Middle frontal gyrus (tissue), 1 donor: ENCODE measurements at regions not wholly inside any gene's neighbourhood (a gene's known extent, or its start where the extent isn't known, plus 50 kb on each side); places are given as distances from the start of the nearest gene placed in this dataset.

Experiments used
- DNase-seq: peaks from one replicate; pipeline ENCODE4 v3.0.0-alpha.2; 2015; ENCODE audit warnings: low spot score; ENCODE audit errors: extremely low spot score

DNA sequence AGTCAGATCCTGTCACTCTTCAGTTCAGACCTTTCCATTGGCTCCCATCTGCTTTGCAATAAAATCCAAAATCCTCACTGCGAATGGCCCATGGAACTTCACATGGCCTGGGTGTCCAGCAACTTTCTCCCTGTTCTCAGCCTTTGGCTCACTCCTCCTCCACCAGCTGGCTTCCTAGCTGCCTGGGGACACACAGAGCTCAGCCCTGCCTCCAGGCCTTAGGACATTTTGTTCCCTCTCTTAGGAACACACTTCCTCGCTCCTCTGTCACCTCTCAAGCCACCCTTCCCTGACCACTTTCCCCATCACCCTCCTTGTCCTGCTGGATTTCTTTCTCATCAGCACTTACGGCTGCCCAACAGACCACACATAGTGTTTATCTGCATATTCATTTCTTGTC, 419.6 kb downstream of the MED13L start:
- DNase-seq, result no peak

DNA sequence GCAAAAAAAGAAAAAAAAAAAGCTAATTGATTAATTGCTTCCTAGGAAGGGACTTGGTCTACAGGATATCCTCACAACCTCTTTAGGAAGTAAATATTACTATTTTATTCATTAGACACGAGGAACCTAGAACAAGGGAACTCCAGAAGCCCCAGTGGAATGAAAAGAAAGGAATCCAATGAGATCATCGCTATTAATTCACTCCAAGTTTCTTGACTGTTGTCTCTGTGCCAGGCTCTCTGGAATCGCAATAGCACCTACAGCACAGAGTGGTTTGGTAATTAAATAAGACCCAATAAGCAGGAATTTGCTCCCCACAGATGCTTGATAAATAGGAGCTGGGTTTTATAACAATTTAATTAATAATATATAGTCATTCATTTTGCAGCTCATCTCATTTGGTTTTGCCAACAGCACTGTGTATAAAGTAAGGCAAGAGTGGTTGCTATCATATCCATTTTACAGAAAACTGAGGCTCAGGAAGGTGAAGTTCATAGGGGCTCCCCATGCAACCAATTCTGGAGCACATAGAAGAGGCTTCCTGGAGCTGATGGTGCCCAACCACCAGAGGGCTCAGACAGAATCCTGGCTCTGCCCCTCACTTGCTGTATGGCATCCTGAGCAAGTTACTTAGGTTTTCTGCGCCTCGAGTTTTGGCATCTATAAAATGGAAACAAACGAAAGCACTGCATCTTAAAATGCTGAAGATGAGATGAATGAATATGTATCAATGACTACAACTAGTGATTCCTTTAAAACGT, 420.2 kb downstream of the MED13L start:
- no peak for DNase-seq

DNA sequence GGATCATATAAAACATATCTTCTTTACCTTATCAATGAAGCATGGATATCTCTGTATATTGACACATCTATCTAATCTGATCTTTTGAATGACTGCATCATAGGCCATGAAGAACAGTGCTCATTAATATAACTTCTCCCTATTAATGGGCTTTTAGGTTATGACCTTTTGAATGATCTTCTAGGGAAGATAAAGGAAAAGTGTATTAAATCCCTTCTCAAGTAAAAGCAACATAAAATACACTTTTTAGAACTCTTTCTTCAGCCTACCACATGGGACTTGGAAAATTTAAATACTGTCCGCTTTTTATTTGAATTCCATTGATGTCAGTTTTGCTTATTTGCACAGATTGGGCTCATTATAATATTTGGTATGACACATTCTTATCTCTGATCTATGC, 425.4 kb downstream of the MED13L start:
- DNase-seq, result no peak

DNA sequence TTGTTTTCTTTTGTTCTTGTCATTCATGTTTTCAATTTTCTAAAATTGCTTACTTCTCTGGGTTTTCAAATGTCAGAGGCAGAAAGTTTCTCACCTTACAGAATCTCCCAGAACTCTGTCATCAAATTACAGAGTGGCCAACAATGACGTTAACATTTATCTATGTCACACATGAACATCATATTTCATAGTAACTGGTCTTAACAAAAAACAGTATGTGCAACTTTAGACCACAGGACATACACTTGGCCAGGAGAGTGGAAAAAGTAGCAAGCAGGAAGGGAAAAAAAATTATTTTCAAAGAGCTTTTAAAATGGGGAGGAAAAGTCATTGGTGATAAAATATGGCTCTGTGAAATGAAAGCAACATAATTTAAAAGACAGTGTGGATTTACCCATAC, 426.5 kb downstream of the MED13L start:
- DNase-seq, result no peak

DNA sequence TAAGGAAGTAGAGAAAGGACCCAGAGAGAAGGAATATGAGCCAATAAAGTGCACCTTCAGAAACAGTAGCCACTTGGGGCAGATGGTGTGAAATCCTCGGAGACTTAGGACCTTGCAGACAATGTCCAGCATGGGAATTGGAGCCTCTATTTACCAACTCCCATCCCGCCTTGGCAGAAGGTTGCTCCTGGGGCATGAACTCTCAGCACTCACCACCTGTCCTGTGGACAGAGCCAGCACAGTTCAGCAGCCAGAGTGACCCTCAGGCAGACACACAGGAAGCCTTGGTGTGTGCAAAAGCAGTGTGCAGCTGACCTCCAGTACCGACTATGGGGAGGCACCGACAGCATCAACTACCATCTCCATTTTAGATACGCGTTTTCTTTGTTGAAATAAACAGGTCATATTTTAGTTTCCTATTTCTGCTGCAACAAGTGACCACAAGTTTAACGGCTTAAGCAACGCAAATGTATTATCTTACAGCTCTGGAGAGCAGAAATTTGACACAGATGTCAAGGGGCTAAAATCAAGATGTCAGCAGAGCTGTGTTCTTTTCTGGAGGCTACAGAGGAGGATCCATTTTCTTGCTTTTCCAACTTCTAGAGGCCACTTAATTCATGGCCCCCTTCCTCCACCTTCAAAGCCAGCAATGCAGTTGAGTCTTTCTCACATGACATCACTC, 428.1 kb downstream of the MED13L start:
- no peak for DNase-seq

DNA sequence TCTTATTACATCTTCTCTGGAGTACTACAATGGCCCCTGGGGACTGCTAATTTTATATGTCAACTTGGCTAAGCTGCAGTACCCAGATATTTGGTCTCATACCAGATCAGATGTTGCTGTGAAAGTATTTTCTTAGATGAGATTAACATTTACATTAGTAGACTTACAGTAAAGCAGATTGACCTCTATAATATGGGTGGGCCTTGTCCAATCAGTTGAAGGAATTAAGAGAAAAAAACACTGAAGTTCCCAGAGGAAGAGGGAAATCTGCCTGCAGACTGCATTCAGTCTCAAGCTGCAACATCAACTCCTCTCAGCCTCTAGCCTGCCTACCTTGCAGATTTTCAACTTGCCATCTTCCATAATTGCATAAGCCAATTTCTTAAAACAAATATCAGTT, 430.1 kb downstream of the MED13L start:
- DNase-seq, result no peak

DNA sequence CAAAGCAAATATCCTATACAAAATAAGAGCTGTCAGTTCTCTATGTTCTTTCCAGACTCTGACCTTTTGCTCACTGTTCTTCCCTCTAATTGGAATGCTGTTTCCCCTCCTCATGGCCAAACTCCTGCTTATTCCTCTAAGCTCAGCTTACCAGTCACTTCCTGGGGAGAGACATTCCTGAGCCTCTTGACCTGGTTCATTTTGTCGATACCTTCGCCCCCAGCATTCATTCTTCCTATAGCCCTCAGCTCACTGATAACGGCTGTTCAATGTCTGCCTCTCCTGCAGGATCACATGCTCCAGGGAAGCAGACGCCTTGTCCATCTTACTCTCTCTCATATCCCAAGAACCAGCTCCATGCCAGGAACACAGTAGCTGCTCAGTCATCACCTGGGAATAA, 431.0 kb downstream of the MED13L start:
- DNase-seq, result no peak

DNA sequence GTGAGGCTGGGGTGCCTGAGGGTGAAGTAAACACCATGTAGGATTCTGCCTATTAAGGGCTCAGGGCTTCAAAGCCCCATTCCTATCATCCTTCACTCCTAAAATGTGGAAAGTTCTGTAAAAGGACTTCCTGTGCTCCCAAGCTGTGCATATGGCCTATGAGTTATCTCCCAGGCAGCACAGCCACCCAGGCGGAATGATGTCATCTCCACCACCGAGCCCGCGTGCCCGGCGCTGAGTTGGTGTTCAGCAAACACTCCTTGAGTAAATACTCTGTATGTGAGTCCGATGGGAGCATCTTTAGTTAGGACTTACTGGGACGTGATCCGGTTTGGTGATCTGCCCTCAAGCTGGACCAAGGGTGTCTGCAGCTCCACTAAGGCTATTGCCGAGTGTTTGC, 437.3 kb downstream of the MED13L start:
- DNase-seq, result no peak

DNA sequence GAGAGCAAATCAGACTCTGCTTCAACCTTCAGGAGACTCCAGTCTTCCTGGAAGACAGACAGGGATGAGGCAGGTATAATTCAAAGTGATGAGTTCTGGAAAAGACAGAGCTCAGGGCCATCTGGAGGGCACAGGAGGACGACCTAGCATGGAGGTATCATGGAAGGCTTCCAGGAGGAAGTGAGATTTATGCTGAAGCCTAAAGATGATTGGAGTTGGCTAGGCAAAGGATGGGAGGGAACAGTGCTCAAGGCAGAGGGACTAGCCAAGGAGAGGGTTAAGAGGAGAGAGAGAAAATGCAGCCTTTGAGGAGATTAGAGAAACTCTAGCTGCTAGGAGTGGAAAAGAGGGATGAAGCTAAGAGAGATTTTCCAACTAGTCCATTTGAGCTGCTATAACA, 438.5 kb downstream of the MED13L start:
- DNase-seq, result no peak

DNA sequence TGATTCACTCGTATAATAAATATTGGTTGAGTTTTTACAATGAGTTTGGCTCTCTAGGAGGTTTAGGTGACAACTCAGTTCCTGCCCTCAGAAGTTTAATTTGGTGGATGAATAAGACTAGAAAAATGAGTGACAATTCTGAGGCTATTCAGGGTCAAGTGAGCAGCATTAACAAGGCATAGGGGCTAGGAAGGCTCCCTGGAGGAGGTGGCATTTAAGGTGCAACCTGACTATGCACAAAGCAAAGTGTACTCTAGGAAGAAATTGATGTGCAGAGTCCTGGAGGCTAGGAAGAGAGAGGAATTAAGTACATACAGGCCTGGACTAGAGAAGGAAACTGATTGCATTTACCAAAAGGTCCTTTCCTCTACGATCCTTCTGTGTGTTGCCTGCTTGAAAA, 440.3 kb downstream of the MED13L start:
- DNase-seq, result no peak

DNA sequence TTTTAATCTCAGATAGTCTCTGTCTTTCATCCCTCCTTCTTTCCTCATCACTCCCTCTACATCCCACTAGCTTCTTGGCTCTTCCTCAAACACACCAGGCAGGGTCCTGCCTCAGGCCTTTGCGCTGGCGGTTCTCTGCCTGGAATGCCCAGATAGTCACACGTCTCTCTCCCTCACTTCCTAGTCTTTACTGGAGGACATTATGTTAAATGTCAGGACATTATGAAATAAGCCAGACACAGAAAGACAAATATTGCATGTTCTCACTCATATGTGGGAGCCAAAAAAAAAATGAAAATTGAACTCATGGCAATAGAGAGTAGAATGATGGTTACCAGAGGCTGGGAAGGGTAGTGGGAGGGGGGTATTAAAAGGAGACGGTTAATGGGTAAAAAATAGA, 442.0 kb downstream of the MED13L start:
- DNase-seq, result no peak

DNA sequence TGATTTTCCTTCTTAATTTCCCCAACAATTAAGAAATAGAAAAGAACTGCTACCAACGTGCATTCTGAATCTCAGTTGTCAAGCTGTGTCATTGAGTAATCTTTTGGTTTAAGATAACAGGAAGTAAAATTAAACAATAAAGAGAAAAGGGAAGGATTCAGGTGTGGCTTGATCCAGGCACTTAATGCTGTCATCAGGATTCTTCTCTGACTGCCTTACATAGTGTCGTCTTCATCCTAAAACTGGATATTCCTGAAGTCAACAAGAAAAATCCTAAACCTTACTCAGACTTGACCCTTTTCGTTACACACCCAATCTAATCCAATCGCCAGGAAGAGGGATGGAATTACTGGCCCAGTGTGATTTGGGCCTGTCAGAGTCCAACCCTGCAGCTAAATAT, 443.8 kb downstream of the MED13L start:
- no peak for DNase-seq

DNA sequence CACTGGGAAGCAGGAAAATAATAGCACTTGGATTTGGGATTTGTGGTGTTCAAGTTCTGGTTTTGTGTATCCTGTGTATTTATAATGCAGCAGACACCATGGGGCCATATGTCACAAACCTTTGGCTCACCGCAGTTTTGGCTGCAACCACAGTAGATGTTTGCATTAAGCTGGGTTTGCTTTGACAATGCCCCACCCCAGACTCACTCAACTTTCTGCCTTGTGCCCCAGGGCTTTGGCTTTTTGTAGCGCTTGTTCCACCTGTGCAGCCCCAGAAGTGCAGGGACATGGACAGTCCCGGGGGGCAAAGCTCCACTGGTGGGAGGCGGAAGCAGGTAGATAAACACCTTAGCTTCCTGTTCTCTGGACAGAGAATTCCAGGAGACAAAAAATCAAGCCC, 446.9 kb downstream of the MED13L start:
- DNase-seq, result no peak

DNA sequence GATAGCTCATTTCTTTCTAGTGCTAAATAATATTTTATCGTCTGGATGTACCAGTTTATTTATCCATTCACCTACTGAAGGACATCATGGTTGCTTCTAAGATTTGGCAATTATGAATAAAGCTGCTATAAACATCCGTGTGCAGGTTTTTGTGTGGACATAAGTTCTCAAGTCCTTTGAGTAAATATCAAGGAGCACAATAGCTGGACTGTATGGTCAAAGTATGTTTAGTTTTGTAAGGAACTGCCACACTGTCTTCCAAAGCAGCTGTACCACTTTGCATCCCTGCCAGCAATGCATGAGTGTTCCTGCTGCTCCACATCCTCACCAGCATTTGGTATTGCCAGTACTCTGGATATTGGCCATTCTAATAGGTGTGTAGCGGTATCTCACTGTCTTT, 447.4 kb downstream of the MED13L start:
- no peak for DNase-seq

DNA sequence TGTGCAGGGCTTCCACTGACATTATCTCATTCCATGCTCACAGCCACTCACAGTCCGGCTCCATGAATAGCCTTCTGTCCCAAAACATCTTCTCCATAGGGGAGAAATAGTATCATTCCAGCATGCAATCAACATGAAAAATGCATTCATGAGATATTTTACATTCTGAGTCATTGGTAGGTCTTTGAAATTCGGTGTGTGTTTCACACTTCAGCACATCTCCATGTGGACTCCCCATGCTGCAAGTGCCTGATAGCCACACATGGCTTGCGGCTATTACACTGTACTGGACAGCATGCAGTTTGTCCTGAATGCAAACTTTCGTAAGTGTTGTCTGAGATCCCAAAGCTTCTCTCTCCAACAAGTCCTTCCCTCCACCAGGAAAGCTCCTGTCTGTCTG, 449.3 kb downstream of the MED13L start:
- no peak for DNase-seq

DNA sequence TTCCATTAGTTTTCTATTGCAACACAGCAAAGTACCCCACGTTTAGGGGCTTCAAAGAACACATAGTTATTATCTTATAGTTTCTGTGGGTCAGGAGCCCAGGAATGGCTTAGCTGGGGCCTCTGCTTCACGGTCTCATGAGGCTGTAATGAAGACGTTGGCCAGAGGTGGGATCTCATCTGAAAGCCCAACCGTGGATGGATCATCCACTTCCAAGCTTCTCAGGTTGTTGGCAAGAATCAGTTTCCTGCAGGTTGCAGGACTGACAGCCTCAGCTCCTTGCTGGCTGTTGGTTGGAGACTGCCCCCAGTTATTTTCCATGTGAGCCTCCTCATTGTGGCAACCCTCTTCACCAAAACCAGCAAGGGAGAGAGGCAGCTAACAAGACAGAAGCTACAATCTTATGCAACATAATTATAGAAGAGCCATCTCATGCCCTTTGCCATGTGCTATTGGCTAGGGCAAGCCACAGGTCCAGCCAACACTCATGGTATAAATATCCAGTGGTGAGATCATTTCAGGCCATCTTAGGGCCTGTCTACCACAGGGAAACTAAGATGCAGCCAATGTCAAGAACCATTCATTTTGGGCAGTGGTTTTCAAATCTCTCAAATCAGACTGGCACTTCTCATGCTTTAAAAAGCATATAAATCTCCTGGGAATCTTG, 452.4 kb downstream of the MED13L start:
- DNase-seq, result no peak

DNA sequence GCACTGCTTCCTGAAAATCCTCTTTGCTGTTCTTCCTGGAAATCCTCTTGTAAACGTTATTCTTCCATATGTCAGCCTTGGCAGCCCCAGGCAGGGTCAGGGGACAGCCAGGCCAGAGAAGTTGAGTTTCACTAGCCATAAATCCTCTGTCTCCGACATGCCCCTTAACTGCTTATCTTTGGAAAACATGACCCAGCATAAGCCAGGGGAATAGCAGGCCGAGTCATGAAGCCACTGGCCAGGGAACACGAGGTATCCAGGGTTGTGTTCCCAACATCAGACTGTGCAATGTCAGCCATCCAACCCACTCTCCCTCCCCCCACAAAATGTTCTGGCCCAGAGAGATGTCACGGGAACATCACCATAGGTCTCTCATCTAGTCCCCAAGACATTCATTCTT, 453.9 kb downstream of the MED13L start:
- no peak for DNase-seq

DNA sequence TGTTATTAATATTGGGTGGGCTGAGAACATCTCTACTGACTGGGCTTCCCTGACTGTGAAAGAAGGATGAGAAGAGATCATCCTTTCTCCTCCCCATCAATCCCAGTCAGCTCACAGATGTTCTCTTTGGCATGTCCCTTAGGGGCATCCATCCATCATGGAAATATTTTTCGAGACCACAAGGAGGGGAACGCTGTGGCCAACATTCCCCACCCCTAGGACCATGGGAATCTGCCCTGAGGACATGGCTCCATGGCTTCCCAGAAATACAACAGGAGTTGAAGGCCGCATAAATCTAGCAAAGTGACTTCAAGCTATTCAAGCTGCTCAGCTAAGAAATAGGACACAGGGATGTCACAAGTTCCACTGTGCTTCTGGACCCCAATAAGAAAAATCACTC, 456.8 kb downstream of the MED13L start:
- DNase-seq, result no peak

DNA sequence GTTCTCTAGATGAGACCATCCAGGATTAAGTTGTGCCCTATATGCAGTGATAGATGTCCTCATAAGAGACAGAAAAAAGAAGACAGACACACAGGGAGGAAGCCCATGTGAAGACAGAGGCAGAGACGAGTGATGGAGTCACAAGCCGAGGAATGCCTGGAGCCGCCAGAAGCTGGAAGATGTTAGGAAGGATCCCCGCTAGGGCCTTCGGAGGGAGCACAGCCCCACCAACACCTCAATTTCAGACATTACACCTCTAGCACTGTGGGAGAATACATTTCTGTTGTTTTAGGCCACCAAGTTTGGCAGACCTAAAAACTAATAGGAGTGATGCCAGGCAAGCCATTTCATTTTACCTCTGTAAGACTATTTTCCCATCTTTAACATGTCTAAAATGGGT, 458.5 kb downstream of the MED13L start:
- no peak for DNase-seq

DNA sequence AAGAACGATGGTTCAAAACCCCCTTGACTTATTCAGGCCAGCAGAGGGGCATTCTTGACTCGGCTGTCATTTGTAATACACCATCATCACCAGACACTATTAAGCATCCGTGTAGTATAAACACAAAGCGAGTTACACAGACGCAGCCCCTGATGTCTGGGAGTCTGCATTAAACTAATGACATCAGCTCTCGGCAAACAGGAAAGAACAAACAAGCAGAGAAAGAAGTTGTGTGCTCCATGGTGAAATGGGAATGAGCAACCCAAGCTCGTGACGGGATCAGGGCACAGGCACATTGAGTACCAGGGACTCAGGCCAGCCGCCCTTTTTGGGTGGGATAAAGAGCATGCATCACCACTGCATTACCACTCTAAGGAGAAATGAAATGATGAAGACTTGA, 460.1 kb downstream of the MED13L start:
- no peak for DNase-seq

DNA sequence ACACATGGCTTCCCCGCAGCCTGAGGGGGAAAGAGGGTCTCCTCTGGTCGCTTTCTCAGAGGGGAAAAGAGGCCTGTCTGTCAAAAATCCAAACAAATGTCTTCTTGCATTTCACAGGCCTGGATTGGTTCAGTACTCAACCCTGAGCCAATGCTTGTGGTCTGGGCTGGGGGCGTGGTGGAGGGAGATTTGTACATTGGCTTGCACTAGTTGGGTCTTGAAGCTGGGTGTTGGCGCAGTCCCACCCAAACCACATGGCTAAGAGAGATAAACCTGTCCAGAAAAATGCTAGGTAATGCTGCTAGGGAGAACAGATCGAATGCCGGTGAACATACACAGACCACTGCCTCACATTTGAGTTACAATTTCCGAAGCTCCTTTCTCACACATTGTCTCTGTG, 461.6 kb downstream of the MED13L start:
- no peak for DNase-seq

DNA sequence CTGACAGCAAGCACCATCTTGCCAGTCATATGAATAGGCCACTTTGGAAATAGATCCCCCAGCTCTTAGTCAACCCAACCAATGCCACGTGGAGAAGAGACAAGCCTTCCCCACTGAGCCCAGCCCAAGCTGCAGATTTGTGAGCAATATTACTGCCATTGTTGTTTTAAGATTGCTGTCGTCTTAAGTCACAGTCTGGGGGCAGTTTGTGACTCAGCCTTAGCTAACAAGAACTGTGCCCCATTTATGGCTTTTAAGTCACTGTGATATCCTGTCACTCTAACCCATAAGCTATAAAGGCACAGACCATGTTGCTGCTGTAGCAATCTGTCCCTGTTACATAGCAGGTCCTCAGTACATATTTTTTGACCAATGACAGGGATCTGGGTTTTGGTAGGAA, 464.2 kb downstream of the MED13L start:
- DNase-seq, result no peak

DNA sequence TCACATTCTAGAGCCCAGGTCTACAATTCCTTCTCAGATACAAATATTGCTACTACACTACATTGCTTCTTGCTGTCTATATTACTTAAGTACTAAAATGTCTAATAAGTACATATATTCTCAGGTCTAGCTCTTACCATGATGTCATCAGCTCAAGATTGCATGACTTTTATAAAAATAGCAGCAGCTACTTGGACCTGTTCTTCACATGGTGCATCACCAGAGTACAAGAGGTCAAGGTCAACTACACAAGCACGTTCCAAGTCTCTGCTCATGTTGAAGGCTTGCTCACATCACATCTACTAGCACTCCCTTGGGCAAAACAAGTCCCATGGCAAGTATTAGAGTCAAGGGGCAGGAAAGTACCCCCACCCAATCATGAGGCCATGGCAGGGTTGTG, 465.6 kb downstream of the MED13L start:
- DNase-seq, result no peak
